HG03565 (cell line): ENCODE measurements at regions not wholly inside any gene's neighbourhood (a gene's known extent, or its start where the extent isn't known, plus 50 kb on each side); places are given as distances from the start of the nearest gene placed in this dataset.
"Not testable (repeated sequence)": the region's sequence is repeated elsewhere in the genome, so short reads cannot be mapped to it uniquely, and the experiment has no call there.

ENCODE experiments used
- ATAC-seq: cut with Tn5 transposase; IDR thresholded peaks from one replicate; pipeline ENCODE4 v1.9.1; 2021; ENCODE audit warnings: mild to moderate bottlenecking, moderate library complexity; ENCODE audit not compliant: unreplicated experiment

- ATAC-seq, result no peak
These were observed 151.9 kb upstream of the TRIM24 start for GRCh38 chr7:138308136-138308535.

GRCh38 chr7:138309186-138309585, 150.9 kb upstream of the TRIM24 start:
- no peak for ATAC-seq

- ATAC-seq, result no peak
These were observed 146.3 kb upstream of the TRIM24 start for GRCh38 chr7:138313829-138314178.

- ATAC-seq, result peak; percentile 56
These were observed 143.5 kb upstream of the TRIM24 start for GRCh38 chr7:138316421-138317043.

- no peak for ATAC-seq
These were observed 142.9 kb upstream of the TRIM24 start for GRCh38 chr7:138317044-138317596.

GRCh38 chr7:138324941-138325340, 135.1 kb upstream of the TRIM24 start:
- no peak for ATAC-seq

GRCh38 chr7:138325434-138325833, 134.6 kb upstream of the TRIM24 start:
- no peak for ATAC-seq

- ATAC-seq, result no peak
These were observed 131.8 kb upstream of the TRIM24 start for GRCh38 chr7:138328215-138328614.

- ATAC-seq, result not testable (repeated sequence)
These were observed 127.2 kb upstream of the TRIM24 start for GRCh38 chr7:138332850-138333249.

- ATAC-seq, result no peak
These were observed 121.7 kb upstream of the TRIM24 start for GRCh38 chr7:138338361-138338760.

- ATAC-seq, result not testable (repeated sequence)
These were observed 120.8 kb upstream of the TRIM24 start for GRCh38 chr7:138339229-138339628.

- ATAC-seq, result no peak
These were observed 117.1 kb upstream of the TRIM24 start for GRCh38 chr7:138342990-138343389.

- ATAC-seq, result no peak
These were observed 114.5 kb upstream of the TRIM24 start for GRCh38 chr7:138345567-138345966.

- ATAC-seq, result no peak
These were observed 113.1 kb upstream of the TRIM24 start for GRCh38 chr7:138346975-138347374.

- ATAC-seq, result no peak
These were observed 110.0 kb upstream of the TRIM24 start for GRCh38 chr7:138349841-138350700.

- no peak for ATAC-seq
These were observed 109.2 kb upstream of the TRIM24 start for GRCh38 chr7:138350701-138351357.

GRCh38 chr7:138352570-138353461, 107.2 kb upstream of the TRIM24 start:
- ATAC-seq, result no peak

GRCh38 chr7:138354066-138354465, 106.0 kb upstream of the TRIM24 start:
- ATAC-seq, result no peak

- ATAC-seq, result no peak
These were observed 104.8 kb upstream of the TRIM24 start for GRCh38 chr7:138355254-138355653.

- no peak for ATAC-seq
These were observed 101.2 kb upstream of the TRIM24 start for GRCh38 chr7:138358850-138359341.
